ENCODE measurements at regions not wholly inside any gene's neighbourhood (a gene's known extent, or its start where the extent isn't known, plus 50 kb on each side); places are given as distances from the start of the nearest gene placed in this dataset.

GRCh38 chr22:26735019-26735409 lies 77.6 kb downstream of the MIAT start:
- H2BK5ac ChIP-seq (ENCODE audit: insufficient read length, low read length): no peak overlapping the region
- no peak overlapping the region for H2AK5ac ChIP-seq (ENCODE audit: insufficient read length, low read length)
- no CpG with 5 or more reads among the region's 3 CpGs for WGBS (ENCODE audit: extremely low coverage, insufficient read length, low lambda C conversion rate)
- TF ChIP-seq CTCF (conservative IDR thresholded peaks at IDR 0.05): no peak
- no peaks in the 10 kb centered on the region for H3K79me2 ChIP-seq (ENCODE audit: insufficient read depth, low read length)
- H3K9ac ChIP-seq (ENCODE audit: extremely low read depth, insufficient read length, low read length): no peak overlapping the region
- no peaks in the 10 kb centered on the region for H3K23me2 ChIP-seq (ENCODE audit: insufficient read length, low read depth, low read length, poor library complexity, severe bottlenecking)
- H3K27ac Mint-ChIP-seq: no peak overlapping the region
- H2AFZ ChIP-seq (ENCODE audit: low read length): no peak overlapping the region
- no peaks in the 10 kb centered on the region for H3K27me3 ChIP-seq (ENCODE audit: insufficient read depth, low read length)
- no peak overlapping the region; a peak in 1 of 5 replicates for H3K4me3 Mint-ChIP-seq
- H3K4me1 Mint-ChIP-seq: peaks cover 20 to 21% of the 10 kb centered on the region in 2 experiments
- no peak overlapping the region for H3K27ac ChIP-seq (ENCODE audit: insufficient read length, low read depth, low read length)
- no peak overlapping the region for H2BK15ac ChIP-seq (ENCODE audit: low read depth, low read length)
- H3K23ac ChIP-seq (ENCODE audit: insufficient read length, low read depth, low read length): no peak overlapping the region
- H4K5ac ChIP-seq (ENCODE audit: insufficient read length, low read depth, low read length): no peak overlapping the region
- no peak overlapping the region for H3K4me2 ChIP-seq (ENCODE audit: insufficient read depth, insufficient read length, low read length)
- no peak overlapping the region for H2BK20ac ChIP-seq (ENCODE audit: low read depth, low read length, poor library complexity, severe bottlenecking)
- no peaks in the 10 kb centered on the region; the same call in 1 of the 2 replicates for H3K27me3 Mint-ChIP-seq (ENCODE audit: low read depth)
- H2BK120ac ChIP-seq (ENCODE audit: low read depth, low read length, poor library complexity, severe bottlenecking): no peak overlapping the region
- no peaks in the 10 kb centered on the region for H3K4me1 ChIP-seq (ENCODE audit: insufficient read depth, low read length)
- no peak for DNase-seq
- no peak overlapping the region for H4K91ac ChIP-seq (ENCODE audit: insufficient read length, low read depth, low read length)
- no peak overlapping the region for H2BK12ac ChIP-seq (ENCODE audit: insufficient read length, low read depth, low read length)
- H3K56ac ChIP-seq (ENCODE audit: insufficient read length, low read depth, low read length): no peak overlapping the region
- no peak overlapping the region for H3K14ac ChIP-seq (ENCODE audit: insufficient read depth, low read length)
- H3K18ac ChIP-seq (ENCODE audit: insufficient read length, low read depth, low read length): no peak overlapping the region
- H4K20me1 ChIP-seq (ENCODE audit: control insufficient read depth, insufficient read depth, insufficient read length): no peaks in the 10 kb centered on the region
- peaks cover 0 to 6% (median 4%) of the 10 kb centered on the region in 3 experiments; a peak in 5 of 7 replicates for H3K36me3 Mint-ChIP-seq (ENCODE audit: insufficient read depth in 1 of 3, low read depth in 3 of 3)
- H4K8ac ChIP-seq (replicated peaks; ENCODE audit: insufficient read length, low read depth, low read length): no peak overlapping the region
- no peak overlapping the region for H3K4ac ChIP-seq (ENCODE audit: low read depth, low read length)
- no peak overlapping the region for H3T11ph ChIP-seq (ENCODE audit: low read length)
- peaks cover 0 to 3% of the 10 kb centered on the region in 2 experiments; a peak in 2 of 5 replicates for H3K9me3 Mint-ChIP-seq
- no peaks in the 10 kb centered on the region for H3K79me1 ChIP-seq (ENCODE audit: insufficient read depth, low read depth, low read length, poor library complexity, severe bottlenecking)
- H3K9me3 ChIP-seq (ENCODE audit: control insufficient read depth, low read depth, low read length): no peaks in the 10 kb centered on the region
